GM18517 (cell line): ENCODE measurements at regions not wholly inside any gene's neighbourhood (a gene's known extent, or its start where the extent isn't known, plus 50 kb on each side); places are given as distances from the start of the nearest gene placed in this dataset.

Experiments used
- ATAC-seq: cut with Tn5 transposase; IDR thresholded peaks from one replicate; pipeline ENCODE4 v1.9.1; 2021; ENCODE audit warnings: mild to moderate bottlenecking, moderate library complexity; ENCODE audit not compliant: unreplicated experiment

DNA sequence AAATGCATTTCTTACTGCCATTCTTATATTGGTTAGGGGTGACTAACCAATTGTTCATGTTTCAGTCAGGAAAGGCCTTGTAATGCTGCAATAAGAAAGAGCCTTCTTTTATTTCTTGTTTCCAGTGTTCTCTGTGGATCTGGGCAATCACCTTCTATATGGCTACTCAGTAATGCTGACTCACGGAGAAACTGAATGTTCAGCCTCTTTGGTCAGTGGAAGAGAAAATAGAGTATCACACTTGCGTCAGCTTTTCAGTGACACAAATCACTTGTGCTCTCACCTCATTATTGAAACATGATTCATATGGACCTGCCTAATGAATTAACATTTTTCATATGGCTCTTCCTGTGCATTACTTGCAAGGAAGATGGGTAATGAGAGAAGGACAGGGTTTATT, 243.9 kb upstream of the POT1 start:
- no peak for ATAC-seq

DNA sequence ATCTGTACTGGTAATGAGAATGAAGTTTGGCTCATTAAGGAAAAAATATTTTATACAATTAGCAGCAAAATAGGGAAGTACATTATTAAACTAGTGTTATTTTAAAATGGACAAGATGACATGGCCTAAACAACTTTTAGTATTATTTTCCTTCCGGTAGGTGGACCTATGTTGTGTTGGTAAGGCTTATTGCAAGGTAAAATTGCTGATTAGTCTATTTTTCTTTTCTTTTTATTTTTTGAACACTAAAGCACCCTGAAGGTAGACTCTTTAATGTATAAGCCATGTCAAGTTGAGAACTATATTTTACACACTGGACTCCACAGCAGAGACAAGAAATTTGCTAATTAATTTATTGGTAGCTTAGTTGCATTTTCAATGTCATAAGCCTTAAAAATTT, 239.5 kb upstream of the POT1 start:
- ATAC-seq: no peak

DNA sequence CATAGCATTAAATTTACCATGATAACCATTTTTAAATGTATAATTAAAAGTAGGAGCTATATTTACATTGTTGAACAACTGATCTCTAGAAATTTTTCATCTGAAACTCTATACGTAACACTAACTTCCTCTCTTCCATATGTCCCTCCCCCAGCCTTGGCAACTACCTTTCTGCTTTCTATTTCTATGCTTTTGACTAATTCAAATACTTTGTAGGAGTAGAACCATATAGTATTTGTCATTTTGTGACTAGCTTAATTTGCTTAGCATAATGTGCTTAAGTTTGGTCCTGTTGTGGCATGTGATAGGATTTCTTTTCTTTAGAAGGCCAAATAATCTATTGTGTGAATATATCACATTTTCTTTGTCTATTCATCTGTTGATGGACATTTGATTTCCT, 225.3 kb upstream of the POT1 start:
- no peak for ATAC-seq

DNA sequence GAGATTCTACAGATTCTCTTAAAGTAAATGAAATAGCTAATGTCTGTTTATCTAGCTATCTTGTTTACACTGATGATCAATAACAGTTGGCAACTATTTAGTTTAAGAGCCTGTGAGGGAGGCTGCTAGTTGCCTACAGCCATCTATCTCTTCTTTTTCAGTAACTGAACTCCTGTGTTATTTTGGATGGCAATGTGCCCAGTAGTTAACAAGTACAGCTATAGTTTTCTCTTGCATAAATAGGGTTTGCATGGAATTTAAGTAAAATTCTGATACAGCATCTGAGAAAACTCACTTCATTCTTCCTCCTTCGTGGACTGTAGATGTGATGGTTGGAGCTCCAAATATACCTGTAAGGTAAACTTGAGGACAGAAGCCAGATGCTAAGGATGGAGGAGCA, 219.5 kb upstream of the POT1 start:
- no peak for ATAC-seq

DNA sequence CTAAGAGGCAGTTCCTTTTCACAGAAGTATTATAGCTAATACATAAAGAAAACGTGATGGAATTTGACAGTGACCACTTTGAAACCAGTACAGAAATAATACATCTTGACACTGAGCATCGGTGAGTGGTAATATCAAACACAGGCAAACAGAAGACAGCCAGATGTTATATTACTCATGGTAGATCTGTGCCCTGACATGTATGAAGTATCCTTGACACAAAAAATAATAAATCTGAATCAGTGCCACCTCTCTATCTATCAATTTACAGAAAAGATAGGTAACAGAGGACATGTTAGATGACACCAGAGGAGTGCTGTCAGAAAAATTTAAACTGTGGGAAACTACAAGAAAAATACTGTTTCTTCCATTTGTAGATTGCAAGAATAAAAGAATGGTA, 217.4 kb upstream of the POT1 start:
- ATAC-seq: no peak

DNA sequence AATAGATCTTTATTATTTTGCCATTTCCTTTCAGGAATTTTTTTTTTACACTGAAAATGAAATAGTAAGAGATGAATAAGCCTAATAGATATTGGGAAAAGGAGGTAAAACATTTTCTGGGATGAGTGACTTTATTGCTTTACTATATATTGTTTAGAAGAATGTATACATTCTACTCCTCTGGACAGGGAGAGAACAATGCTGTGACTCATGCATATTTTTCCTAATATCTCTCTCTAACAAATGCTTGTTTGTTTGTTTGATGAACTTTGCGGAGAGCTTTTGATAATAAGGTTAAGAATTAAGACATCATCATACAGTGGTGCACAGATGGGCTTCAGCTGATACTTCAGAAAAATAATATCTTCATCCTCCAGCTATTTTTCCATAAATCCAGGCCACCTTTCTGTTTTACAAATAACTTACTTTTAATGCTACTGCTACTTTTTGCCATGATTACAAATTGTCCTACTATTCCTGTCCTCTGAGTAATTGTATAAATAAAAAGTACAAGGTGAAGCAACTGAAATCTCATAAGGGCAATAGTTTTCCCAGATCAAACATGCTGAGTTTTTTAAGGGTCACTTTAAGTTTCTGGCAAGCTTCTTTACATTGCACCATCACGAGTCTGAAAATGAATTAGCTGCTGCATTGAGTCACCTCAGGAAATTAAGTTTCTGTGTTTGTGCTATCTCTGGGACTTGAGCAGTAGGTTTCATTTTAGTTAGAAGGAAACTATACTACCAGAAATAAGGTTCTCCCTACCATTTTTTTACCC, 207.3 kb upstream of the POT1 start:
- ATAC-seq: no peak

DNA sequence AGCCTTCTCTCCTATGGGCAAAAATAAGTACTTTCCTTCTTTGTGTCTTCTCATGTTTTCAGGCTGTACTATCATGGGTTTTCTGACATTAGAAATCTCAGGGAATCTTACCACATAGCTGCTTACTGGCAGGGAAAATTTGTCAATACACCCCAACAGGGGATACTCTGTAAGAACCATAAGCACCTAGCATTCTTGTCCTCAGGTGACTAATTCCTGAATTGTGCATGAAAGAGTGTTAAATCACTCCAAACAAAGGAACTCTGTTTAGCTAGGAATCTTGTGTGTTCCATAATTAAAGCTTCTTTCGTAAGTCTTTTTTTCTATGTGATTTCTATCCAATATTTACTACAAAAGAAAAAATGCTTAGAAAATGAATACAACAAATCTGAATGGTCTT, 206.7 kb upstream of the POT1 start:
- ATAC-seq: no peak

DNA sequence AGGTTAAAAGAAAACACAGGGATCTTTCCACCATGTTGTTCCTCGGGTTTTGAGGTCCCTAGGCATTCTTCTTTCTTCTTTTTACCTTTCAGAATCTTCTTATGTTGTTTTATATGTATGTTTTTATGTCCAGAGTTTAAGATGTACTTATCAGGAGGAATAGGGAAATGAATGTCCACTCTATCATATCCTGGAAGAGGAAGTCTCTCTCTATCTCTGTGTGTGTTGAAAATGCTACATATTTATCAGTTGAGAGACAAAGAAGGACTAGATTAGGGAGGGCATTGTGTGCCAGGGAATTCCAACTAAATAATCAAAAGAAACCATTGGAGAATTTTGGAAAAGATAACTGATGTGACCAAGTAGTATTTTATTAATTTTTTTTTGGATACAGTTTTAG, 200.5 kb upstream of the POT1 start:
- ATAC-seq: no peak

DNA sequence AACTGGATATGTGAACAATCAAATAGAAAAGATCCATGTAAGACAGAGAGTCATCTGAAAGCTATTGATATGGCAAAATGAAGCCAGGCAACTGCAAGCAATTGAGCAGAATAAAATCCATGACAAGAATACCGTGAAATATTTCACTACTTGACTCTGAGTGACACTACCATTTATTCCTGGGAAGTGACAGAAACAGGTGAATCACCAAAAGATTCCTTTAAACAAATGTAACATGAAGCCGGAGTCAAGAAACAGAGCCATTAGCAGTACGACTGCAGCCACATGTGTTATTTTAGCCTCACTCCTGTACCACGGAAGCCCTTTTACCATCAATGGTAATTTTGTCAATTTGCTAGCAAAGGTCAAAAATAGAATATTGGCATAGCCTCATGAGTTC, 197.7 kb upstream of the POT1 start:
- ATAC-seq: no peak

DNA sequence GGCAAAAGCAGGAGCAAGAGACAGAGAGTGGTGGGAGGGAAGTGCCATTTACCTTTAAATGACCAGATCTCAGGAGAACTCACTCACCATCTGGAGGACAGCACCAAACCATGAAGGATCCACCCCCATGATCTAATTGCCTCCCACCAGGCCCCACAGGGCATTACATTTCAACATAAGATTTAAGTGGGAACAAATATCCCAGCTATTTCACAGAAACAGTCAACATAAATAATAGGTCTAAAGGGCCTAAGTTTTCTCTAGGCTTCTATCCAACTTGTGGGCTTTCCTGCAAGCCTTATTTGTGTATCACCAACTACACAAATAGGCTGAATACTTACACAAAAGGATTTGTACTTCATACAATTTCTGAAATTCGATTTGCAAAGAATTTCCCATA, 196.8 kb upstream of the POT1 start:
- ATAC-seq: no peak

DNA sequence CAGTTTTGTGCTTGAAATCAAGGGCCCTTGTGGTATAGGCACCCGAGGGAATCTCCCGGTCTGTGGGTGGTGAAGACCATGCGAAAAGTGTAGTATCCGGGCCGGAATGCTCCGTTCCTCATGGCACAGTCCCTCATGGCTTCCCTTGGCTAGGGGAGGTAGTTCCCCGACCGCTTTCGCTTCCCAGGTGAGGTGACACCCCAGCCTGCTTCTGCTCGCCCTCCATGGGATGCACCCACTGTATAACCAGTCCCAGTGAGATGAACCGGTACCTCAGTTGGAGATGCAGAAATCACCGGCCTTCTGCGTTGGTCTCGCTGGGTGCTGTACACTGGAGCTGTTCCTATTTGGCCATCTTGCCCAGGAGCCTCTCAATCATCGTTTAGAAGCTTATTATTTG, 195.7 kb upstream of the POT1 start:
- ATAC-seq: no peak

DNA sequence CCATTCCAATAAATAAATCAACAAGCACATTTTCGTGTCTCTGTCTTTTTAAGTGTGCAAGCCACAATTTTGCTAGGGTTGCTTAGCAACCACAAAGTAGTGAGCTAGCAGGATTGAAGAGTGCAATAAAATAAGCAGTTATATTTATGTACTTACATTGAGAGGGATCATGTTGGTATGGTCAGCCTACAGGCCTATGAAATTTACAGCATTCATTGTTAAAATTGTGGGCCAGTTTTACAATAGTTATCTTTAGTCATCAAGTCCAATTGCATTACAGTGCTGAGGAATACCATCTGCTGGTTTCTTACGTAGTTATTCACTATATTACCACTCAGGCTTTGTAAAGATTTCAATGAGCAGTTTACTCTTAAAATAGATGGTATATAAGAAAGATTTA, 192.5 kb upstream of the POT1 start:
- ATAC-seq: no peak

DNA sequence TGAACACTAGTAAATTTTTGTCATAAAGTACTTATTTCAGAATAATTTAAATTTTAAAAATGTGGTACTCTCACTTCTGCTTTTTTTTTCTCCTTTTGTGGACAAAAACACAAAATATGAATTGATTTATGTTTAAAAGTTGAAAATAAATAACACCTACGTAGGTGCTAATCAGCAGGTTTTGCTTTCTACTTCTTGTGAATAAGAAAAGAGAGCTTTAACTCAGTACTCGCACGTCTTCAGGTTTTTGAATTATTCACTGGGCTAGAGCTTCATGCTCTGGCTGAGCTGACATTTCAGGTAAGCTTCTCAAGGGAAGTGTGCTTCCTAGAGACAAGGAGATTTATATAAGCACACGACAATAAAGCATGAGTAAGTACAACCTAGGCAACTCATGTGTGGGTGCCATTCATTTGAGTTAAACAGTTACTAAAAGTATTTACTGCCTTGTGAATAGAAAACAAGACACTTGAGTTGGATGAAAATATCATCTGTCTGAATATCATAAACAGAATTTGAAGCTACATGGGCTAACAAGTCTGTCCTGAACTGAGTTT, 190.0 kb upstream of the POT1 start:
- no peak for ATAC-seq

DNA sequence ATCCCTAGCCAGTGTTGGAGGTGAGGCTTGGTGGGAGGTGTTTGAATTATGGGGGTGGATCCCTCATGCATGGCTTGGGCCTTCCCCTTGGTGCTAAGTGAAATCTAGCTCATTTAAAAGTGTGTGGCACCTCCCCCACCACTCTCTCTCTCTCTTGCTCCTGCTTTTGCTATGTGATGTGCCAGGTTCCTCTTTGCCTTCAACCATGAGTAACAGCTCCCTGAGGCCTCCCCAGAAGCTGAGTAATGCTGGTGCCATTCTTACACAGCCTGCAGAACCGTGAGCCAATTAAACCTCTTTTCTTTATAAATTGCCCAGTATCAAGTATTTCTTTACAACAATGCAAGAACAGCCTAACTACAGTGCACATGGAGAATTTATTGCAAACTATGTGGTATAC, 188.8 kb upstream of the POT1 start:
- ATAC-seq: no peak

DNA sequence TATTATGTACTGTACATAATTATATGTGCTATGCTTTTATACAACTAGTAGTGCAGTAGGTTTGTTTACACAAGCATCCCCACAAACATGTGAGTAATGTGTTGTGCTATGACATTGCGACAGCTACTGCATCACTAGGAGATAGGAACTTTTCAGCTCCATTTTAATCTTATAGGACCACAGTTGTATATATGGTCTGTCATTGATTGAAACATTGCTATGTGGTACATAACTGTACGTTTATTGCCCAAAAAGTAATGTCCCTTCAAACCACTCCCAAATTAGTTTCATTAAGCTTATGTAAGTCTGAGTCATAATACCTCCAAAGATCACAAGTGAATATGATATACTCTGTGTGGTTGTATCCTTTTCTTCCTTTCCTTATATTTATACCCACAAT, 183.2 kb upstream of the POT1 start:
- ATAC-seq: no peak

DNA sequence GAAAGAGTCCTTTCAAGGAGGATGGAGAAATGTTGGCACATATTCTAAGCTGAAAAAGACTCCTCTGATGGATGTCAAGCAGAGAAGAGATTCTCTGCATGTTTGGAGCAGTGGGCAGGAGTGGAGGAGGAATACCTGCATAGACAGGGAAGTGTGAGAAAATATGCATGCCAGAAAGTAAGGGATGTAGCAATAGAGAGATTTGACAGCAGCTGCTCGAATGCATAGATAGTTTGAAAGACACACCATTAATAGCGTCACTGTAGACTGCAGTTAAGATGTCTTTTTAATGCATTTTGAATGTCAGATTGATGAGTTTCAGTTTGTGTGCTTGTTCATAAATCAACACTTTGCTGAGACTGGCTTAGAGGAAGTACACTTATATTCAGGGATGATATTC, 169.9 kb upstream of the POT1 start:
- ATAC-seq: no peak

DNA sequence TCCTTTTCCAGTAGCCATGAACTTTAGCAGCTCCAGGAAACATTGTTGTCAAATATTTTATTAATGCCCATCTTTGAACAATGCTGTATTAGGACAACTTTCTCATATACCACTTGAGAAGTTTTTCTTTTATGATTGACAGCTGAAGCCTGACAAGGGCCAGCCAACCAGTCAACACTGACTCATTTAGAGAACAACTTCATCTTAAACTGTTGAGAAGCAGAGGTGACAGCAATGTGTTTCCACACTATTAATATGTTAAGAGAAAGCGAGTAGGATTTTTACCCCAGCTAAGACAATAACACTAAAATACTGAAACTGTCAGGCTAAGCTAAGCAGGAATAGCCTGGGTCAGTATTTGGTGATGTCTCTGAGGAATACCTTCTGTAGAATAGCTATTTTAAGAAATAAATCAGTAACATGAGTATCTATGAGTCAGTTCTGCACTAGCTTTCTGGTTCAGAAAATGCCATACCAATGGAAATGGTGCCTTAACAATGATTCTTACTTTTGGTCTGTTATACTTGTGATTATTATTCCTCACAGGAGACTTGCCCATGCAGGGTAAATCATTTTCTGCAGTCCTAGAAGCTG, 168.8 kb upstream of the POT1 start:
- peak; percentile 88 for ATAC-seq

DNA sequence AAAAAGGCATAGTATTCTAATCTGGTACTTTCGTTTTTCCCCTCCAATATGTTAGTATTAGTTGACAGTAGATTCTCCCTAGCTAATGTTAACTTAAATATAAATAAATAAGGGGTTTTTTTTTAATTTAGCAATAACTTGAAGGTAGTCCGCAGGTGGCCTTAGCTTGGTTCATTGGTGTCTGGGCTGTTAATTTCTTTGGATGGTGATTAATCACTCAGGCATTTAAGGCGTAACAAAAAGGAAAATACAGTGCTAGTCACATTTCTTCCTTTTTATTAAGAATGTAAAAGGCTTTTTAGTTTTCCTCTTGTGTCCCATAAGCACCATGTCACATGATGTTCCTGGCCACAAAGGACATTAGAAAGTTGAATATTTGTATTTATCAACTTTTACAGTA, 161.0 kb upstream of the POT1 start:
- no peak for ATAC-seq

DNA sequence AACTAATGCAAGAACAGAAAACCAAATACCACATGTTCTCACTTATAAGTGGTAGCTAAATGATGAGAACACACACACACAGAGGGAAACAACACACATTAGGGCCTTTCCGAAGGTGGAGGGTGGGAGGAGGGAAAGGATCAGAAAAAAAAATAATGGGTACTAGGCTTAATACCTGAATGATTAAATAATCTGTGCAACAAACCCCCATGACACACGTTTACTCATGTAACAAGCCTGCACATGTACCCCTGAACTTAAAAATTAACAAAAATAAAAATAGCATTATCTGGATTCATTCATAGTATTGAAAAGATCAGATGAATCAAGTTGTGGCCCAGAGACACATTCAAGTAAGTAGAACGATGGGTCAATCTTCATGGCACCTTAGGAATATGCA, 159.5 kb upstream of the POT1 start:
- no peak for ATAC-seq

DNA sequence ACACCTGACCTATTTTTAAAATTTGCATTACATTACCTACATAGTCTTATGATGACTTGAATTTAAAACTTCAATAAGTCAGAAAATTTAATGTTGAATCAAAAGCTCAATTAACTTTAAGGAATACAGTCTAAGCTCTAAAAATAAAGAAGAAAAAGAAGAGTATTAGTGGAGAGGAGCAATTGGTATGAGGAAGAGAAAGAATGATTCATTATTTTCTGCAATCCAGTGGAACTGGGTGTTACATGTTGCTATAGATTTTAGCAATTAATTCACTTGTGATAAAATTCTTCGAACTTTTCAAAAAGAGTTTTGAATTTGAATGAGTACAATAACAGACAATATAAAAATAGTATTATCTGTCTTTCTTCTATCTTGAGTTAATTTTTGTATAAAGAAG, 158.9 kb upstream of the POT1 start:
- no peak for ATAC-seq

DNA sequence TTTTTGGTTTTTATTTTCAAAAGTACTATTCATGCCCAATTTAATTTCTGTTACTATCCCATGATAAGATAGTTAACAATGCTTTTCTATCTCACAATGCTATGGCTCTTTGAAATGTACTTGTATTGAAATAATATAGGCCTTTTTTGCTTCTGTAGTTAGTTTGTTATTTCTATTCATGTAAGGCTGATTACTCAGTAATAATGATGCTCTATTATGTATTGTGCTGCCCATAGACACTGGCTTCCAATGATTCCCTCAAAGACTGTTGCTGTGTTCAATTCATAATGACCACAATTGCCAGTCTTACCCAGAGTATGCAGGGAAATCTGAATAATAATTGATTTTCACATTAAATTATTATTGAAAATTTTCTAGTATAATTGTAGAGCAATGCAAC, 155.5 kb upstream of the POT1 start:
- no peak for ATAC-seq

DNA sequence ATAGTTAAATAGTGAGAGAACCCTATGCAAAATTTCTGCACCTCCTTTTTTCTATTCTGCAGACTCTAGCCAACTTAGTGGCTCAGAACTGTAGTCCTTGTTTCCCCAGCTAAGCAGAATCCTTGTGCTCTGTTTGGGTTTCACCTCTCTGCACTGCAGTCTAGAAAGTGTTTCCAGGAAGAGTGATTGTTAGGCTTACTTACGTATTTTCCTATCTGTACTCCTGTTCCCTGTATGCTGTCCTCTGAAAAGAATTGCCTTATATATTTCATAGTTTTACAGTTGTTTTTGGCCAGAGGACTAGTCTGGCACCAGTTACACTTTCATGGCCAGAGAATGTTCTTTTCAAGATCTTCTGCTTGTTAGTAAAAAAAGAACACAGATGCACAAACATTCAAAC, 154.6 kb upstream of the POT1 start:
- no peak for ATAC-seq

DNA sequence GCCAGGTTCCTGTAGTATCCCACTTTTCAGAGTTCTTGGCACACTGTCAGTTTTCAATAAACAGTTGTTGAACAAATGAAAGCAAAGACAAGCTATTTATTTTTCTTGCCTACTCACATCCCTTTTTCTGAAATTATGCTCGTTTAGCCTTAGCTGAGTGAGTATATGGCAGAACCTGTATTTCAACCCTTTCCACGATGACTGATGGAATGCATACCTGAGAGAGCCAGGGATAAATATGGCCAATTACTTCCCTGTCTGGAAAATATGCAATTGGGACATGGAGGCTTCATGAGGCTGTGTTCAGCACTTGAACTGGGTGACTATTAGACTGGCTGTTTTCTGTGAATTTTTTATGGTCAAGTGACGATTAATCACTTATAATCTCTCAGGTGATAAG, 144.5 kb upstream of the POT1 start:
- no peak for ATAC-seq
